Superior temporal gyrus (tissue), 1 donor: ENCODE measurements at regions not wholly inside any gene's neighbourhood (a gene's known extent, or its start where the extent isn't known, plus 50 kb on each side); places are given as distances from the start of the nearest gene placed in this dataset.
"Not testable (repeated sequence)": the region's sequence is repeated elsewhere in the genome, so short reads cannot be mapped to it uniquely, and the experiment has no call there.

Source experiments
- DNase-seq: peaks from one replicate; pipeline ENCODE4 v3.0.0-alpha.2; 2016; ENCODE audit errors: extremely low spot score

GRCh38 chr12:131539381-131539780 lies 171.5 kb upstream of the SFSWAP start:
- DNase-seq, result no peak

GRCh38 chr12:131540138-131540623 lies 170.7 kb upstream of the SFSWAP start:
- no peak for DNase-seq

- not testable (repeated sequence) for DNase-seq
These were observed 169.4 kb upstream of the SFSWAP start for GRCh38 chr12:131541512-131541911.

GRCh38 chr12:131542351-131542750 lies 168.5 kb upstream of the SFSWAP start:
- no peak for DNase-seq

GRCh38 chr12:131543040-131543439 lies 167.8 kb upstream of the SFSWAP start:
- DNase-seq, result no peak

- no peak for DNase-seq
These were observed 163.3 kb upstream of the SFSWAP start for GRCh38 chr12:131547555-131547954.

GRCh38 chr12:131550121-131550520 lies 160.8 kb upstream of the SFSWAP start:
- no peak for DNase-seq

GRCh38 chr12:131551675-131552491 lies 159.0 kb upstream of the SFSWAP start:
- DNase-seq, result no peak

- DNase-seq, result no peak
These were observed 158.4 kb upstream of the SFSWAP start for GRCh38 chr12:131552492-131552863.

- DNase-seq, result no peak
These were observed 157.7 kb upstream of the SFSWAP start for GRCh38 chr12:131553096-131553777.

- no peak for DNase-seq
These were observed 155.6 kb upstream of the SFSWAP start for GRCh38 chr12:131555197-131555846.

- DNase-seq, result no peak
These were observed 155.0 kb upstream of the SFSWAP start for GRCh38 chr12:131555866-131556265.

GRCh38 chr12:131557078-131557709 lies 153.7 kb upstream of the SFSWAP start:
- no peak for DNase-seq

GRCh38 chr12:131559517-131560516 lies 151.1 kb upstream of the SFSWAP start:
- DNase-seq, result no peak

GRCh38 chr12:131561051-131561450 lies 149.8 kb upstream of the SFSWAP start:
- DNase-seq, result no peak

GRCh38 chr12:131561891-131562684 lies 148.8 kb upstream of the SFSWAP start:
- no peak for DNase-seq

- DNase-seq, result not testable (repeated sequence)
These were observed 146.7 kb upstream of the SFSWAP start for GRCh38 chr12:131564138-131564727.

- no peak for DNase-seq
These were observed 146.0 kb upstream of the SFSWAP start for GRCh38 chr12:131564845-131565244.

- DNase-seq, result no peak
These were observed 145.4 kb upstream of the SFSWAP start for GRCh38 chr12:131565267-131566015.
